Neural crest cell (in vitro differentiated cells): ENCODE measurements at regions not wholly inside any gene's neighbourhood (a gene's known extent, or its start where the extent isn't known, plus 50 kb on each side); places are given as distances from the start of the nearest gene placed in this dataset.

Experiments
- DNase-seq: peaks from one replicate; pipeline ENCODE4 v3.0.0; 2021; ENCODE audit warnings: low read depth, mixed read lengths, low spot score
- H3K27ac Mint-ChIP-seq: one replicate; pipeline ENCODE4 v1.8.0; 2021; ENCODE audit warnings: mild to moderate bottlenecking, mixed read lengths; ENCODE audit not compliant: unreplicated experiment
- H3K27me3 Mint-ChIP-seq: 2 replicates; pipeline ENCODE4 v1.8.0; 2021; ENCODE audit warnings: low read depth, mild to moderate bottlenecking, mixed read lengths
- H3K36me3 Mint-ChIP-seq: 2 replicates; pipeline ENCODE4 v1.8.0; 2021; ENCODE audit warnings: low read depth, mild to moderate bottlenecking, mixed read lengths
- H3K4me1 Mint-ChIP-seq: 2 replicates; pipeline ENCODE4 v1.8.0; 2021; ENCODE audit warnings: mixed read lengths
- H3K4me3 Mint-ChIP-seq: one replicate; pipeline ENCODE4 v1.8.0; 2021; ENCODE audit warnings: mild to moderate bottlenecking, mixed read lengths
- H3K9me3 Mint-ChIP-seq: 2 replicates; pipeline ENCODE4 v1.8.0; 2021; ENCODE audit warnings: mixed read lengths
- CTCF ChIP-seq: fragments of 200-600 bp; sonication (generic); conservative IDR thresholded peaks from 2 replicates; pipeline ENCODE4 v1.5.0; 2021; ENCODE audit warnings: antibody characterized with exemption, mild to moderate bottlenecking

GRCh38 chr6:138618168-138618567, 118.9 kb upstream of the NHSL1 start:
- no peak overlapping the region for H3K4me3 Mint-ChIP-seq
- H3K4me1 Mint-ChIP-seq: peaks cover 11% of the 10 kb centered on the region
- no peak overlapping the region for H3K27ac Mint-ChIP-seq
- H3K36me3 Mint-ChIP-seq: no peaks in the 10 kb centered on the region
- no peaks in the 10 kb centered on the region for H3K27me3 Mint-ChIP-seq
- TF ChIP-seq CTCF: no peak
- H3K9me3 Mint-ChIP-seq: no peaks in the 10 kb centered on the region
- no peak for DNase-seq

GRCh38 chr6:138620630-138621029, 121.3 kb upstream of the NHSL1 start:
- no peak overlapping the region for H3K27ac Mint-ChIP-seq
- H3K4me1 Mint-ChIP-seq: peaks cover 11% of the 10 kb centered on the region
- H3K4me3 Mint-ChIP-seq: no peak overlapping the region
- DNase-seq: no peak
- H3K36me3 Mint-ChIP-seq: no peaks in the 10 kb centered on the region
- H3K27me3 Mint-ChIP-seq: no peaks in the 10 kb centered on the region
- no peak for TF ChIP-seq CTCF
- no peaks in the 10 kb centered on the region for H3K9me3 Mint-ChIP-seq

GRCh38 chr6:138622967-138623366, 123.7 kb upstream of the NHSL1 start:
- no peak for TF ChIP-seq CTCF
- Mint-ChIP-seq H3K9me3 (peaks cover 2% of the 10 kb centered on the region), H3K4me3 (no peak overlapping the region), H3K27ac (no peak overlapping the region), H3K27me3 (no peaks in the 10 kb centered on the region), H3K36me3 (peaks cover 3% of the 10 kb centered on the region), H3K4me1 (no peaks in the 10 kb centered on the region)
- DNase-seq: no peak

- peaks cover 2% of the 10 kb centered on the region for H3K9me3 Mint-ChIP-seq
- no peak for DNase-seq
- H3K36me3 Mint-ChIP-seq: no peaks in the 10 kb centered on the region
- peaks cover 6% of the 10 kb centered on the region for H3K4me1 Mint-ChIP-seq
- H3K27ac Mint-ChIP-seq: no peak overlapping the region
- no peak overlapping the region for H3K4me3 Mint-ChIP-seq
- no peaks in the 10 kb centered on the region for H3K27me3 Mint-ChIP-seq
- no peak for TF ChIP-seq CTCF
These were observed 132.3 kb upstream of the NHSL1 start for GRCh38 chr6:138631566-138631965.

GRCh38 chr6:138637822-138638221, 135.7 kb upstream of the CCDC28A start:
- Mint-ChIP-seq H3K27ac (no peak overlapping the region), H3K27me3 (no peaks in the 10 kb centered on the region), H3K36me3 (no peaks in the 10 kb centered on the region), H3K9me3 (no peaks in the 10 kb centered on the region), H3K4me1 (peaks cover 6% of the 10 kb centered on the region), H3K4me3 (no peak overlapping the region)
- DNase-seq: no peak
- TF ChIP-seq CTCF: no peak

- H3K4me1 Mint-ChIP-seq: no peaks in the 10 kb centered on the region
- no peaks in the 10 kb centered on the region for H3K9me3 Mint-ChIP-seq
- TF ChIP-seq CTCF: no peak
- no peaks in the 10 kb centered on the region for H3K36me3 Mint-ChIP-seq
- no peak overlapping the region for H3K27ac Mint-ChIP-seq
- DNase-seq: no peak
- H3K4me3 Mint-ChIP-seq: no peak overlapping the region
- H3K27me3 Mint-ChIP-seq: no peaks in the 10 kb centered on the region
These were observed 135.0 kb upstream of the CCDC28A start for GRCh38 chr6:138638604-138639003.
